ENCODE measurements at regions not wholly inside any gene's neighbourhood (a gene's known extent, or its start where the extent isn't known, plus 50 kb on each side); places are given as distances from the start of the nearest gene placed in this dataset.

- H3K4me3 ChIP-seq, result no peak overlapping the region
- no peak overlapping the region for H3K27ac ChIP-seq
- no peaks in the 10 kb centered on the region for H3K4me1 ChIP-seq
- no peaks in the 10 kb centered on the region for H3K9me3 ChIP-seq
- TF ChIP-seq CTCF (IDR thresholded peaks at IDR 0.05), result no peak
- DNase-seq (no peak), ATAC-seq (no peak)
- H3K27me3 ChIP-seq (ENCODE audit: low read depth), result no peaks in the 10 kb centered on the region
- intact Hi-C loops (cut with DNase I), result no loop called here
- H3K36me3 ChIP-seq, result no peaks in the 10 kb centered on the region
Observed at GRCh38 chr12:24599736-24600135, 349.2 kb downstream of the BCAT1 start.

GRCh38 chr12:24597580-24597979, 351.3 kb downstream of the BCAT1 start:
- H3K27ac ChIP-seq, result no peak overlapping the region
- H3K4me1 ChIP-seq, result no peaks in the 10 kb centered on the region
- intact Hi-C loops (cut with DNase I), result no loop called here
- TF ChIP-seq CTCF (IDR thresholded peaks at IDR 0.05), result no peak
- no peak for DNase-seq
- no peak overlapping the region for H3K4me3 ChIP-seq
- H3K27me3 ChIP-seq (ENCODE audit: low read depth), result no peaks in the 10 kb centered on the region
- ATAC-seq, result no peak
- H3K36me3 ChIP-seq, result no peaks in the 10 kb centered on the region
- H3K9me3 ChIP-seq, result no peaks in the 10 kb centered on the region

- Histone ChIP-seq H3K36me3 (no peaks in the 10 kb centered on the region), H3K27me3 (ENCODE audit: low read depth) (no peaks in the 10 kb centered on the region), H3K4me3 (no peak overlapping the region), H3K27ac (no peak overlapping the region), H3K9me3 (no peaks in the 10 kb centered on the region), H3K4me1 (no peaks in the 10 kb centered on the region)
- ATAC-seq (peak; percentile 39 to 69), DNase-seq (no peak)
- peak; percentile 62 for TF ChIP-seq CTCF (IDR thresholded peaks at IDR 0.05)
- intact Hi-C loops (cut with DNase I), result no loop called here
Observed at GRCh38 chr12:24596768-24597388, 352.0 kb downstream of the BCAT1 start.

GRCh38 chr12:24595652-24596235, 353.2 kb downstream of the BCAT1 start:
- ATAC-seq (no peak), DNase-seq (no peak)
- Histone ChIP-seq H3K36me3 (no peaks in the 10 kb centered on the region), H3K4me1 (no peaks in the 10 kb centered on the region), H3K27me3 (ENCODE audit: low read depth) (no peaks in the 10 kb centered on the region), H3K27ac (no peak overlapping the region), H3K9me3 (no peaks in the 10 kb centered on the region), H3K4me3 (no peak overlapping the region)
- intact Hi-C loops (cut with DNase I), result no loop called here
- no peak for TF ChIP-seq CTCF (IDR thresholded peaks at IDR 0.05)

GRCh38 chr12:24591715-24592440, 357.0 kb downstream of the BCAT1 start:
- intact Hi-C loops (cut with DNase I), result no loop called here
- Histone ChIP-seq H3K27me3 (ENCODE audit: low read depth) (no peaks in the 10 kb centered on the region), H3K9me3 (no peaks in the 10 kb centered on the region), H3K4me1 (no peaks in the 10 kb centered on the region), H3K4me3 (no peak overlapping the region), H3K27ac (no peak overlapping the region), H3K36me3 (no peaks in the 10 kb centered on the region)
- no peak for TF ChIP-seq CTCF (IDR thresholded peaks at IDR 0.05)
- ATAC-seq, result no peak
- DNase-seq, result no peak

Measured in lower lobe of right lung (tissue), 2 donors.